WTC11 (cell line): ENCODE measurements at regions not wholly inside any gene's neighbourhood (a gene's known extent, or its start where the extent isn't known, plus 50 kb on each side); places are given as distances from the start of the nearest gene placed in this dataset.

Source experiments
- ATAC-seq: fragments of 200-7000 bp; cut with Tn5 transposase; 2 replicates; pipeline ENCODE4 v1.10.0; 2021; ENCODE audit warnings: mild to moderate bottlenecking, moderate library complexity
- CTCF ChIA-PET: fragments of 300-600 bp; sonication (Branson Sonifier 250); formaldehyde crosslinking; loops from one replicate; lab custom pipeline; 2021; ENCODE audit warnings: antibody characterized with exemption; lab: Charles Lee
- POLR2A ChIA-PET: fragments of 350-600 bp; sonication (Branson Sonifier 250); formaldehyde crosslinking; loops from one replicate; lab custom pipeline; 2021; ENCODE audit warnings: antibody characterized with exemption; lab: Charles Lee
- DNase-seq: peaks from one replicate; pipeline ENCODE4 v3.0.0; 2021; ENCODE audit warnings: low spot score
- H3K27ac Mint-ChIP-seq: 2 replicates; pipeline ENCODE4 v1.8.0; 2021; ENCODE audit warnings: mixed read lengths
- H3K27me3 Mint-ChIP-seq: 2 replicates; pipeline ENCODE4 v1.8.0; 2021; ENCODE audit warnings: low read depth, mild to moderate bottlenecking, moderate library complexity, mixed read lengths
- H3K36me3 Mint-ChIP-seq: 2 replicates; pipeline ENCODE4 v1.8.0; 2021; ENCODE audit warnings: mixed read lengths
- H3K4me1 Mint-ChIP-seq: 2 replicates; pipeline ENCODE4 v1.8.0; 2022; ENCODE audit warnings: mixed read lengths
- H3K4me3 Mint-ChIP-seq: 2 replicates; pipeline ENCODE4 v1.8.0; 2021; ENCODE audit warnings: mild to moderate bottlenecking, moderate library complexity, mixed read lengths
- H3K9me3 Mint-ChIP-seq: 2 replicates; pipeline ENCODE4 v1.8.0; 2021; ENCODE audit warnings: mixed read lengths
- ELF4 ChIP-seq: sonication (generic); formaldehyde crosslinking; IDR thresholded peaks from 2 replicates; pipeline ENCODE4 v1.8.1; 2022; ENCODE audit warnings: low read depth, mild to moderate bottlenecking, moderate library complexity, missing genetic modification reagents
- ESRRA ChIP-seq: sonication (generic); formaldehyde crosslinking; IDR thresholded peaks from 2 replicates; pipeline ENCODE4 v1.8.1; 2022; ENCODE audit warnings: mild to moderate bottlenecking, missing genetic modification reagents, borderline replicate concordance
- ETV6 ChIP-seq: sonication (generic); formaldehyde crosslinking; IDR thresholded peaks from 2 replicates; pipeline ENCODE4 v1.8.1; 2022; ENCODE audit warnings: mild to moderate bottlenecking, missing genetic modification reagents
- FOXK1 ChIP-seq: sonication (generic); formaldehyde crosslinking; IDR thresholded peaks from 2 replicates; pipeline ENCODE4 v1.8.0; 2022; ENCODE audit warnings: mild to moderate bottlenecking, moderate library complexity, missing genetic modification reagents
- GABPB1 ChIP-seq: sonication (generic); formaldehyde crosslinking; IDR thresholded peaks from 2 replicates; pipeline ENCODE4 v1.8.1; 2023; ENCODE audit warnings: mild to moderate bottlenecking, missing genetic modification reagents
- HMGA2 ChIP-seq: fragments of 250-450 bp; sonication (Bioruptor Pico); IDR thresholded peaks from 2 replicates; pipeline ENCODE4 v1.4.0; 2021; ENCODE audit warnings: mild to moderate bottlenecking, moderate library complexity
- RELA ChIP-seq: sonication (generic); formaldehyde crosslinking; IDR thresholded peaks from 2 replicates; pipeline ENCODE4 v1.8.1; 2022; ENCODE audit warnings: missing genetic modification reagents, mild to moderate bottlenecking, borderline replicate concordance
- SP1 ChIP-seq: sonication (generic); formaldehyde crosslinking; conservative IDR thresholded peaks from 2 replicates; pipeline ENCODE4 v1.8.1; 2022; ENCODE audit warnings: missing genetic modification reagents
- TCF7 ChIP-seq: sonication (generic); formaldehyde crosslinking; IDR thresholded peaks from 2 replicates; pipeline ENCODE4 v1.8.0; 2022; ENCODE audit warnings: mild to moderate bottlenecking, low read depth, missing genetic modification reagents, moderate library complexity
- TEAD1 ChIP-seq: sonication (generic); formaldehyde crosslinking; IDR thresholded peaks from 2 replicates; pipeline ENCODE4 v1.8.0; 2022; ENCODE audit warnings: mild to moderate bottlenecking, missing genetic modification reagents
- ZNF263 ChIP-seq: sonication (generic); formaldehyde crosslinking; IDR thresholded peaks from 2 replicates; pipeline ENCODE4 v1.8.1; 2022; ENCODE audit warnings: low read depth, mild to moderate bottlenecking, moderate library complexity, missing genetic modification reagents
- ZNF416 ChIP-seq: fragments of 250-450 bp; sonication (Bioruptor Pico); IDR thresholded peaks from 2 replicates; pipeline ENCODE4 v1.9.0; 2021; ENCODE audit warnings: mild to moderate bottlenecking, inconsistent platforms
- TF ChIP-seq, protein P1 (sequence below): fragments of 250-450 bp; sonication (Bioruptor Pico); IDR thresholded peaks from 2 replicates; pipeline ENCODE4 v1.9.0; 2021; ENCODE audit warnings: moderate library complexity, mild to moderate bottlenecking, inconsistent platforms, borderline replicate concordance
- TF ChIP-seq, protein P2 (sequence below): sonication (generic); formaldehyde crosslinking; IDR thresholded peaks from 2 replicates; pipeline ENCODE4 v1.8.0; 2023; ENCODE audit warnings: missing genetic modification reagents, mild to moderate bottlenecking, borderline replicate concordance
- TF ChIP-seq, protein P3 (sequence below): sonication (generic); formaldehyde crosslinking; IDR thresholded peaks from 2 replicates; pipeline ENCODE4 v1.8.1; 2022; ENCODE audit warnings: missing genetic modification reagents, borderline replicate concordance
- TF ChIP-seq, protein P4 (sequence below): sonication (generic); formaldehyde crosslinking; IDR thresholded peaks from 2 replicates; pipeline ENCODE4 v1.8.1; 2023; ENCODE audit warnings: mild to moderate bottlenecking, moderate library complexity, missing genetic modification reagents
- TF ChIP-seq, protein P5 (sequence below): sonication (generic); formaldehyde crosslinking; IDR thresholded peaks from 2 replicates; pipeline ENCODE4 v1.8.1; 2022; ENCODE audit warnings: low read depth, missing genetic modification reagents, borderline replicate concordance
- TF ChIP-seq, protein P6 (sequence below): sonication (generic); formaldehyde crosslinking; IDR thresholded peaks from 2 replicates; pipeline ENCODE4 v1.8.0; 2022; ENCODE audit warnings: mild to moderate bottlenecking, missing genetic modification reagents
- TF ChIP-seq, protein P7 (sequence below): fragments of 250-450 bp; sonication (Bioruptor Pico); IDR thresholded peaks from 2 replicates; pipeline ENCODE4 v1.9.0; 2021; ENCODE audit warnings: mild to moderate bottlenecking
- TF ChIP-seq, protein P8 (sequence below): sonication (generic); formaldehyde crosslinking; conservative IDR thresholded peaks from 2 replicates; pipeline ENCODE4 v1.8.1; 2022; ENCODE audit warnings: mild to moderate bottlenecking, missing genetic modification reagents

DNA sequence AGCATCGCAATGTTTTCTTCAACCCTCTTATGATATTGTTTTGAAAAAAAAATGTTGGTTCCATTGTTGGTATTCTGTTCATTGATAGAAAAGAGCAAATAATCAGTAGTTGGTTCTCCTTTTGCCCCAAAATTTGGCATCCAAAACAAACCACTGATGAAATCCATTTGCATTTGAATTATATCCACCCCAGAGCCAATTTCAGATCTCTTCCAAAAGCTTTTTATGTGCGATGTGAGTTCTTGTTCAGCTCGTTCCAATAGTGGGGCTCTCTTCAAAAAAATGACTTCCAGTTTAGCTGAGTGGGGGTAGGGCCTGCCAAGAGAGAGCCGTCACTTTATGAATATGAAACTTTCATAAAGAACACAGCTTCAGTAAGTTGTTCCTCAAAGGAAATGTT lies 130.7 kb downstream of the DIO2 start:
- ChIA-PET CTCF (interaction anchor here (0.6 kb wide), 1 partner anchor 122 kb away, joined by 3 read pairs; no protein-coding TSS in a partner anchor), POLR2A (no interaction called here)
- H3K27ac Mint-ChIP-seq = no peak overlapping the region
- H3K4me1 Mint-ChIP-seq = no peaks in the 10 kb centered on the region
- no peak overlapping the region for H3K4me3 Mint-ChIP-seq
- no peaks in the 10 kb centered on the region for H3K27me3 Mint-ChIP-seq
- peaks cover 6% of the 10 kb centered on the region for H3K36me3 Mint-ChIP-seq
- no peak for TF ChIP-seq ZNF263
- no peak for TF ChIP-seq GABPB1 (CRISPR knock-in tag)
- TF ChIP-seq ESRRA (CRISPR knock-in tag) = no peak
- TF ChIP-seq, protein P1, sequence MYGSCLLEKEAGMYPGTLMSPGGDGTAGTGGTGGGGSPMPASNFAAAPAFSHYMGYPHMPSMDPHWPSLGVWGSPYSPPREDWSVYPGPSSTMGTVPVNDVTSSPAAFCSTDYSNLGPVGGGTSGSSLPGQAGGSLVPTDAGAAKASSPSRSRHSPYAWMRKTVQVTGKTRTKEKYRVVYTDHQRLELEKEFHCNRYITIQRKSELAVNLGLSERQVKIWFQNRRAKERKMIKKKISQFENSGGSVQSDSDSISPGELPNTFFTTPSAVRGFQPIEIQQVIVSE (CRISPR knock-in tag) = no peak
- no peak for TF ChIP-seq HMGA2 (CRISPR knock-in tag)
- TF ChIP-seq, protein P2, sequence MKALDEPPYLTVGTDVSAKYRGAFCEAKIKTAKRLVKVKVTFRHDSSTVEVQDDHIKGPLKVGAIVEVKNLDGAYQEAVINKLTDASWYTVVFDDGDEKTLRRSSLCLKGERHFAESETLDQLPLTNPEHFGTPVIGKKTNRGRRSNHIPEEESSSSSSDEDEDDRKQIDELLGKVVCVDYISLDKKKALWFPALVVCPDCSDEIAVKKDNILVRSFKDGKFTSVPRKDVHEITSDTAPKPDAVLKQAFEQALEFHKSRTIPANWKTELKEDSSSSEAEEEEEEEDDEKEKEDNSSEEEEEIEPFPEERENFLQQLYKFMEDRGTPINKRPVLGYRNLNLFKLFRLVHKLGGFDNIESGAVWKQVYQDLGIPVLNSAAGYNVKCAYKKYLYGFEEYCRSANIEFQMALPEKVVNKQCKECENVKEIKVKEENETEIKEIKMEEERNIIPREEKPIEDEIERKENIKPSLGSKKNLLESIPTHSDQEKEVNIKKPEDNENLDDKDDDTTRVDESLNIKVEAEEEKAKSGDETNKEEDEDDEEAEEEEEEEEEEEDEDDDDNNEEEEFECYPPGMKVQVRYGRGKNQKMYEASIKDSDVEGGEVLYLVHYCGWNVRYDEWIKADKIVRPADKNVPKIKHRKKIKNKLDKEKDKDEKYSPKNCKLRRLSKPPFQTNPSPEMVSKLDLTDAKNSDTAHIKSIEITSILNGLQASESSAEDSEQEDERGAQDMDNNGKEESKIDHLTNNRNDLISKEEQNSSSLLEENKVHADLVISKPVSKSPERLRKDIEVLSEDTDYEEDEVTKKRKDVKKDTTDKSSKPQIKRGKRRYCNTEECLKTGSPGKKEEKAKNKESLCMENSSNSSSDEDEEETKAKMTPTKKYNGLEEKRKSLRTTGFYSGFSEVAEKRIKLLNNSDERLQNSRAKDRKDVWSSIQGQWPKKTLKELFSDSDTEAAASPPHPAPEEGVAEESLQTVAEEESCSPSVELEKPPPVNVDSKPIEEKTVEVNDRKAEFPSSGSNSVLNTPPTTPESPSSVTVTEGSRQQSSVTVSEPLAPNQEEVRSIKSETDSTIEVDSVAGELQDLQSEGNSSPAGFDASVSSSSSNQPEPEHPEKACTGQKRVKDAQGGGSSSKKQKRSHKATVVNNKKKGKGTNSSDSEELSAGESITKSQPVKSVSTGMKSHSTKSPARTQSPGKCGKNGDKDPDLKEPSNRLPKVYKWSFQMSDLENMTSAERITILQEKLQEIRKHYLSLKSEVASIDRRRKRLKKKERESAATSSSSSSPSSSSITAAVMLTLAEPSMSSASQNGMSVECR (CRISPR knock-in tag) = no peak
- TF ChIP-seq ETV6 (CRISPR knock-in tag) = no peak
- TF ChIP-seq RELA (CRISPR knock-in tag) = no peak
- TF ChIP-seq, protein P3, sequence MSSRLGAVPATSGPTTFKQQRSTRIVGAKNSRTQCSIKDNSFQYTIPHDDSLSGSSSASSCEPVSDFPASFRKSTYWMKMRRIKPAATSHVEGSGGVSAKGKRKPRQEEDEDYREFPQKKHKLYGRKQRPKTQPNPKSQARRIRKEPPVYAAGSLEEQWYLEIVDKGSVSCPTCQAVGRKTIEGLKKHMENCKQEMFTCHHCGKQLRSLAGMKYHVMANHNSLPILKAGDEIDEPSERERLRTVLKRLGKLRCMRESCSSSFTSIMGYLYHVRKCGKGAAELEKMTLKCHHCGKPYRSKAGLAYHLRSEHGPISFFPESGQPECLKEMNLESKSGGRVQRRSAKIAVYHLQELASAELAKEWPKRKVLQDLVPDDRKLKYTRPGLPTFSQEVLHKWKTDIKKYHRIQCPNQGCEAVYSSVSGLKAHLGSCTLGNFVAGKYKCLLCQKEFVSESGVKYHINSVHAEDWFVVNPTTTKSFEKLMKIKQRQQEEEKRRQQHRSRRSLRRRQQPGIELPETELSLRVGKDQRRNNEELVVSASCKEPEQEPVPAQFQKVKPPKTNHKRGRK (CRISPR knock-in tag) = no peak
- no peak for TF ChIP-seq ELF4
- TF ChIP-seq, protein P4, sequence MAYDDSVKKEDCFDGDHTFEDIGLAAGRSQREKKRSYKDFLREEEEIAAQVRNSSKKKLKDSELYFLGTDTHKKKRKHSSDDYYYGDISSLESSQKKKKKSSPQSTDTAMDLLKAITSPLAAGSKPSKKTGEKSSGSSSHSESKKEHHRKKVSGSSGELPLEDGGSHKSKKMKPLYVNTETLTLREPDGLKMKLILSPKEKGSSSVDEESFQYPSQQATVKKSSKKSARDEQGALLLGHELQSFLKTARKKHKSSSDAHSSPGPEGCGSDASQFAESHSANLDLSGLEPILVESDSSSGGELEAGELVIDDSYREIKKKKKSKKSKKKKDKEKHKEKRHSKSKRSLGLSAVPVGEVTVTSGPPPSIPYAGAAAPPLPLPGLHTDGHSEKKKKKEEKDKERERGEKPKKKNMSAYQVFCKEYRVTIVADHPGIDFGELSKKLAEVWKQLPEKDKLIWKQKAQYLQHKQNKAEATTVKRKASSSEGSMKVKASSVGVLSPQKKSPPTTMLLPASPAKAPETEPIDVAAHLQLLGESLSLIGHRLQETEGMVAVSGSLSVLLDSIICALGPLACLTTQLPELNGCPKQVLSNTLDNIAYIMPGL (CRISPR knock-in tag) = no peak
- TF ChIP-seq ZNF416 (CRISPR knock-in tag) = no peak
- TF ChIP-seq, protein P5, sequence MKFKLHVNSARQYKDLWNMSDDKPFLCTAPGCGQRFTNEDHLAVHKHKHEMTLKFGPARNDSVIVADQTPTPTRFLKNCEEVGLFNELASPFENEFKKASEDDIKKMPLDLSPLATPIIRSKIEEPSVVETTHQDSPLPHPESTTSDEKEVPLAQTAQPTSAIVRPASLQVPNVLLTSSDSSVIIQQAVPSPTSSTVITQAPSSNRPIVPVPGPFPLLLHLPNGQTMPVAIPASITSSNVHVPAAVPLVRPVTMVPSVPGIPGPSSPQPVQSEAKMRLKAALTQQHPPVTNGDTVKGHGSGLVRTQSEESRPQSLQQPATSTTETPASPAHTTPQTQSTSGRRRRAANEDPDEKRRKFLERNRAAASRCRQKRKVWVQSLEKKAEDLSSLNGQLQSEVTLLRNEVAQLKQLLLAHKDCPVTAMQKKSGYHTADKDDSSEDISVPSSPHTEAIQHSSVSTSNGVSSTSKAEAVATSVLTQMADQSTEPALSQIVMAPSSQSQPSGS (CRISPR knock-in tag) = no peak
- TF ChIP-seq, protein P6, sequence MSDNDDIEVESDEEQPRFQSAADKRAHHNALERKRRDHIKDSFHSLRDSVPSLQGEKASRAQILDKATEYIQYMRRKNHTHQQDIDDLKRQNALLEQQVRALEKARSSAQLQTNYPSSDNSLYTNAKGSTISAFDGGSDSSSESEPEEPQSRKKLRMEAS (CRISPR knock-in tag) = no peak
- TF ChIP-seq SP1 (CRISPR knock-in tag) = no peak
- DNase-seq (no peak), ATAC-seq (no peak)
- H3K9me3 Mint-ChIP-seq = peaks cover 67% of the 10 kb centered on the region

DNA sequence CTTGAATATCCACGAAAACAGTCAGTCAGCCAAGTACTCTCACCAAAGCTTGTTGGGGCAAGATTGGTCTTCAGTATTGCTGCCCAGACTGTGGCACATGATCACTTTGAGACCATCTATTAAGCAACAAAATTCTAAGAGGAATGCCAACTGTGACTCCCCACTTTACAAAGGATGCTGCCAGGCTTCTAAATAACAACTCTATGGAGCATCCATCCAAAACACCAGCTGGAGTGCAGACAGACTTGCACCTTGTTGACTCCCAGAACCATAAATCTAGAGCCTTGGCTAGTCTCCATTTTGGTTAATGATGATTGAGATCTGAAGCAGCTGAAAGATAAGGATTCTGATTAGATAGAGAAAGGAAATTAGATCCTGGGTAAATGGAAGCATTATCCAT lies 132.8 kb downstream of the DIO2 start:
- ATAC-seq = no peak
- H3K27ac Mint-ChIP-seq = no peak overlapping the region
- ChIA-PET POLR2A (no interaction called here), CTCF (no interaction called here)
- peaks cover 66% of the 10 kb centered on the region for H3K9me3 Mint-ChIP-seq
- no peak overlapping the region for H3K4me3 Mint-ChIP-seq
- H3K36me3 Mint-ChIP-seq = peaks cover 4% of the 10 kb centered on the region; the same call in 1 of the 2 replicates
- no peaks in the 10 kb centered on the region for H3K27me3 Mint-ChIP-seq
- no peak for DNase-seq
- H3K4me1 Mint-ChIP-seq = no peaks in the 10 kb centered on the region
- TF ChIP-seq TCF7 (CRISPR knock-in tag) (no peak), RELA (CRISPR knock-in tag) (no peak), FOXK1 (no peak), TEAD1 (no peak)
- TF ChIP-seq, protein P7, sequence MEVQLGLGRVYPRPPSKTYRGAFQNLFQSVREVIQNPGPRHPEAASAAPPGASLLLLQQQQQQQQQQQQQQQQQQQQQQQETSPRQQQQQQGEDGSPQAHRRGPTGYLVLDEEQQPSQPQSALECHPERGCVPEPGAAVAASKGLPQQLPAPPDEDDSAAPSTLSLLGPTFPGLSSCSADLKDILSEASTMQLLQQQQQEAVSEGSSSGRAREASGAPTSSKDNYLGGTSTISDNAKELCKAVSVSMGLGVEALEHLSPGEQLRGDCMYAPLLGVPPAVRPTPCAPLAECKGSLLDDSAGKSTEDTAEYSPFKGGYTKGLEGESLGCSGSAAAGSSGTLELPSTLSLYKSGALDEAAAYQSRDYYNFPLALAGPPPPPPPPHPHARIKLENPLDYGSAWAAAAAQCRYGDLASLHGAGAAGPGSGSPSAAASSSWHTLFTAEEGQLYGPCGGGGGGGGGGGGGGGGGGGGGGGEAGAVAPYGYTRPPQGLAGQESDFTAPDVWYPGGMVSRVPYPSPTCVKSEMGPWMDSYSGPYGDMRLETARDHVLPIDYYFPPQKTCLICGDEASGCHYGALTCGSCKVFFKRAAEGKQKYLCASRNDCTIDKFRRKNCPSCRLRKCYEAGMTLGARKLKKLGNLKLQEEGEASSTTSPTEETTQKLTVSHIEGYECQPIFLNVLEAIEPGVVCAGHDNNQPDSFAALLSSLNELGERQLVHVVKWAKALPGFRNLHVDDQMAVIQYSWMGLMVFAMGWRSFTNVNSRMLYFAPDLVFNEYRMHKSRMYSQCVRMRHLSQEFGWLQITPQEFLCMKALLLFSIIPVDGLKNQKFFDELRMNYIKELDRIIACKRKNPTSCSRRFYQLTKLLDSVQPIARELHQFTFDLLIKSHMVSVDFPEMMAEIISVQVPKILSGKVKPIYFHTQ (CRISPR knock-in tag) = no peak
- TF ChIP-seq, protein P8, sequence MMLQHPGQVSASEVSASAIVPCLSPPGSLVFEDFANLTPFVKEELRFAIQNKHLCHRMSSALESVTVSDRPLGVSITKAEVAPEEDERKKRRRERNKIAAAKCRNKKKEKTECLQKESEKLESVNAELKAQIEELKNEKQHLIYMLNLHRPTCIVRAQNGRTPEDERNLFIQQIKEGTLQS = no peak
